ENCODE measurements at regions not wholly inside any gene's neighbourhood (a gene's known extent, or its start where the extent isn't known, plus 50 kb on each side); places are given as distances from the start of the nearest gene placed in this dataset.

GRCh38 chr2:223386189-223386588, 216.0 kb downstream of the SCG2 start:
- TF ChIP-seq CTCF (IDR thresholded peaks at IDR 0.05) = no peak
- TF ChIP-seq POLR2A (IDR thresholded peaks at IDR 0.05) = no peak
- TF ChIP-seq EP300 (IDR thresholded peaks at IDR 0.05) = no peak
